T-helper 17 cell (primary cell): ENCODE measurements at regions not wholly inside any gene's neighbourhood (a gene's known extent, or its start where the extent isn't known, plus 50 kb on each side); places are given as distances from the start of the nearest gene placed in this dataset.
A peak's percentile ranks its signal among the peaks of the same experiment; 100 is the strongest.
"Not testable (repeated sequence)": the region's sequence is repeated elsewhere in the genome, so short reads cannot be mapped to it uniquely, and the experiment has no call there.

Source experiments
- ATAC-seq: fragments of 150-1000 bp; cut with Tn5 transposase; 2 replicates; pipeline ENCODE4 v1.10.0; 2021; ENCODE audit warnings: mild to moderate bottlenecking, moderate library complexity
- DNase-seq, 3 donors: peaks; one replicate each; pipeline versions ENCODE4 v3.0.0 to v3.0.0-alpha.2; 2020 to 2021
- H3K9me3 ChIP-seq: one replicate; pipeline ENCODE4 v1.7.0; 2013; ENCODE audit warnings: low read length, mild to moderate bottlenecking; ENCODE audit not compliant: control insufficient read depth, poor library complexity, severe bottlenecking
- H3K27ac Mint-ChIP-seq: one replicate; pipeline ENCODE4 v1.8.0; 2022; ENCODE audit warnings: mild to moderate bottlenecking, moderate library complexity, mixed read lengths
- H3K27me3 Mint-ChIP-seq: one replicate; pipeline ENCODE4 v1.8.0; 2022; ENCODE audit warnings: mixed read lengths
- H3K36me3 Mint-ChIP-seq: one replicate; pipeline ENCODE4 v1.8.0; 2022; ENCODE audit warnings: low read depth, mixed read lengths
- H3K4me1 Mint-ChIP-seq: one replicate; pipeline ENCODE4 v1.8.0; 2022; ENCODE audit warnings: mild to moderate bottlenecking, mixed read lengths
- H3K4me3 Mint-ChIP-seq: one replicate; pipeline ENCODE4 v1.8.0; 2022; ENCODE audit warnings: mild to moderate bottlenecking, moderate library complexity, mixed read lengths

GRCh38 chr5:99019812-99020697 lies 91.2 kb upstream of the CHD1 start:
- Mint-ChIP-seq H3K4me1 (peaks cover 4% of the 10 kb centered on the region), H3K27ac (no peak overlapping the region), H3K36me3 (peaks cover 2% of the 10 kb centered on the region), H3K27me3 (no peaks in the 10 kb centered on the region), H3K4me3 (no peak overlapping the region)
- no peaks in the 10 kb centered on the region for H3K9me3 ChIP-seq
- ATAC-seq (no peak), DNase-seq (no peak)

- H3K27me3 Mint-ChIP-seq: no peaks in the 10 kb centered on the region
- peaks cover 4% of the 10 kb centered on the region for H3K4me1 Mint-ChIP-seq
- peaks cover 2% of the 10 kb centered on the region for H3K36me3 Mint-ChIP-seq
- no peak for ATAC-seq
- no peak overlapping the region for H3K4me3 Mint-ChIP-seq
- no peak for DNase-seq
- H3K27ac Mint-ChIP-seq: no peak overlapping the region
- H3K9me3 ChIP-seq: no peaks in the 10 kb centered on the region
Observed at GRCh38 chr5:99019254-99019653, 90.4 kb upstream of the CHD1 start.

DNA sequence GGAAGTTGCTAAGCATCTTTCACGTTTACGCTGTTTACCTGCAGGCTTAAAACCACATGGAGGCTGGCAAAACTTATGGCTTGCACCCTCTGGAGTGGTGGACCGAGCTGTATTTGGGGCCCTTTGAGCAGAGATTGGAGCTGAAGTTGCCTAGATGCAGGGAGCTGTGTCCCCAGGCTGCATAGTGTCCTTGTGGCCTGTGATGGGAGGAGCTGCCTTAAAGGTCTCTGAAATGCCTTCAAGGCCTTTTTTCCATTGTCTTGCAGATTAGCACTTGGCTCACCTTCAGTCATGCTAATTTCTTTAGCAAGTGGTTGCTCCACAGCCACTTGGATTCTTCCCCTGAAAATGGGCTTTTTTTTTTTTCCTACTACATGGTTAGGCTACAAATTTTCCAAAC lies 81.5 kb upstream of the CHD1 start:
- ATAC-seq (no peak), DNase-seq (no peak)
- Mint-ChIP-seq H3K36me3 (peaks cover 2% of the 10 kb centered on the region), H3K4me3 (no peak overlapping the region), H3K4me1 (no peaks in the 10 kb centered on the region), H3K27ac (no peak overlapping the region), H3K27me3 (no peaks in the 10 kb centered on the region)
- no peaks in the 10 kb centered on the region for H3K9me3 ChIP-seq

GRCh38 chr5:99008009-99008408 lies 79.2 kb upstream of the CHD1 start:
- not testable (repeated sequence) for H3K9me3 ChIP-seq, H3K27ac Mint-ChIP-seq, H3K4me1 Mint-ChIP-seq, DNase-seq, H3K36me3 Mint-ChIP-seq, H3K27me3 Mint-ChIP-seq, ATAC-seq, H3K4me3 Mint-ChIP-seq

GRCh38 chr5:99005506-99005905 lies 76.7 kb upstream of the CHD1 start:
- DNase-seq: no peak
- H3K4me3 Mint-ChIP-seq: no peak overlapping the region
- no peaks in the 10 kb centered on the region for H3K36me3 Mint-ChIP-seq
- peak overlapping the region; percentile 41 for H3K27ac Mint-ChIP-seq
- ATAC-seq: no peak
- H3K4me1 Mint-ChIP-seq: peaks cover 7% of the 10 kb centered on the region
- no peaks in the 10 kb centered on the region for H3K27me3 Mint-ChIP-seq
- no peaks in the 10 kb centered on the region for H3K9me3 ChIP-seq

DNA sequence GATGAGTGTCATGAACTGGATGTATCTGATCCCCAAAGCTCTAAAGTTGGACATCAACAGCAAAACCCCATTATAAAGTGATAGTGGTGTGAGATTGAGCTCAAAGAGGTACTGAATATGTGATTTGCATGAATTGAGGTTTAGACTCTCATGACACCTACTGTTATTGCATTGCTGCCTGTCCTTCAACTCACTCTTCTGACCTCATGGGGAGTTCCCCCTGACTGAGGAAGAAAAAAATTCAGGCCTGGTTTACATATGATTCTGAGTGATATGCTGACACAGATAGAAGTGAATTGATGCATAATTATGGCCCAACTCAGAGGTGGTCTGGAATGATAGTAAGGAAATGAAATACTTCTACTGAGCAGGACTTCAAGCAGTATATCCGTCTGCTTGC lies 76.2 kb upstream of the CHD1 start:
- H3K27me3 Mint-ChIP-seq: no peaks in the 10 kb centered on the region
- DNase-seq: no peak
- H3K4me1 Mint-ChIP-seq: peaks cover 7% of the 10 kb centered on the region
- H3K36me3 Mint-ChIP-seq: no peaks in the 10 kb centered on the region
- no peaks in the 10 kb centered on the region for H3K9me3 ChIP-seq
- H3K27ac Mint-ChIP-seq: peak overlapping the region; percentile 41
- peak; percentile 99 for ATAC-seq
- no peak overlapping the region for H3K4me3 Mint-ChIP-seq

- H3K4me3 Mint-ChIP-seq: no peak overlapping the region
- no peak for DNase-seq
- no peaks in the 10 kb centered on the region for H3K27me3 Mint-ChIP-seq
- H3K27ac Mint-ChIP-seq: no peak overlapping the region
- peaks cover 8% of the 10 kb centered on the region for H3K4me1 Mint-ChIP-seq
- H3K9me3 ChIP-seq: no peaks in the 10 kb centered on the region
- no peaks in the 10 kb centered on the region for H3K36me3 Mint-ChIP-seq
- ATAC-seq: no peak
Observed at GRCh38 chr5:99000876-99001275, 72.1 kb upstream of the CHD1 start.

GRCh38 chr5:99000221-99000620 lies 71.4 kb upstream of the CHD1 start:
- H3K9me3 ChIP-seq: no peaks in the 10 kb centered on the region
- H3K4me3 Mint-ChIP-seq: no peak overlapping the region
- H3K36me3 Mint-ChIP-seq: no peaks in the 10 kb centered on the region
- H3K4me1 Mint-ChIP-seq: peaks cover 8% of the 10 kb centered on the region
- DNase-seq (no peak), ATAC-seq (no peak)
- H3K27me3 Mint-ChIP-seq: no peaks in the 10 kb centered on the region
- no peak overlapping the region for H3K27ac Mint-ChIP-seq

GRCh38 chr5:98999631-99000030 lies 70.8 kb upstream of the CHD1 start:
- H3K4me1 Mint-ChIP-seq: peaks cover 2% of the 10 kb centered on the region
- no peak overlapping the region for H3K27ac Mint-ChIP-seq
- ATAC-seq: no peak
- H3K27me3 Mint-ChIP-seq: no peaks in the 10 kb centered on the region
- H3K9me3 ChIP-seq: no peaks in the 10 kb centered on the region
- H3K4me3 Mint-ChIP-seq: no peak overlapping the region
- DNase-seq: no peak
- H3K36me3 Mint-ChIP-seq: no peaks in the 10 kb centered on the region

DNA sequence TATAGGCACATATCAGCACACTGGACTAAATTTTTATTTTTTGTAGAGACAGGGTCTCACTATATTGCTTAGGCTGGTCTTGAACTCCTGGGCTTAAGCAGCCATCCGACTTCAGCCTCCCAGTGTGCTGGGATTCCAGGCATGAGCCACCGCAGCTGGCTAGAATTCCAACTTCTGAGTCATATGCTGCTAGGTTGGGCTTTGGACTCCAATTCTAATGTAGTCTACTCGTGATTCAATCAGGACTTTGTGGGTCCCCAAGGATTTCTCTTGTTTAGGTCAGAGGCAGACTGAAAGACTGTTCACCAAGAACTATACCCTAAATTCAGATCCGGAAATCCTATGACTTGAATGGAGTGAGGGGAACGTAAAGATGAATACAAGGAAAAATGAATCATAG lies 68.2 kb upstream of the CHD1 start:
- no peaks in the 10 kb centered on the region for H3K9me3 ChIP-seq
- Mint-ChIP-seq H3K27me3 (no peaks in the 10 kb centered on the region), H3K4me3 (no peak overlapping the region), H3K4me1 (peaks cover 2% of the 10 kb centered on the region), H3K36me3 (no peaks in the 10 kb centered on the region), H3K27ac (no peak overlapping the region)
- ATAC-seq (no peak), DNase-seq (no peak)

DNA sequence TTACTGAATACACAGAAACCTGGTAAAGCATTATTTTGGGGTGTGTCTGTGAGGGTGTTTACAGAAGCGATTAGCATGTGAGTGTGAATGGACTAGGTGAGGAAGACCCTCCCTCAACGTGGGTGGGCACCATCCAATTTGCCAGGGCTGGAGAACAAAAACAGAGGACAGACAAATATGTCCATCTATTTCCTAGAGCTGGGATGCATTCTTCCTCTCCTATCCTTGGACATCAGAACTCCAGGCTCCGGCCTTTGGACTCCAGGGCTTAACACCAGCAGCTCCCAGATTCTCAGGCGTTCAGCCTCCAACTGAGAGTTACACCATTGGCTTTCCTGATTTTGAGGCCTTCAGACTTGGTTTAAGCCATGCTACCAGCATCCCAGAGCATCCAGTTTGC lies 65.8 kb upstream of the CHD1 start:
- H3K36me3 Mint-ChIP-seq: no peaks in the 10 kb centered on the region
- no peak overlapping the region for H3K4me3 Mint-ChIP-seq
- no peak for DNase-seq
- no peaks in the 10 kb centered on the region for H3K9me3 ChIP-seq
- no peak for ATAC-seq
- H3K27ac Mint-ChIP-seq: no peak overlapping the region
- H3K4me1 Mint-ChIP-seq: peaks cover 2% of the 10 kb centered on the region
- no peaks in the 10 kb centered on the region for H3K27me3 Mint-ChIP-seq

- Mint-ChIP-seq H3K4me1 (peaks cover 2% of the 10 kb centered on the region), H3K27ac (peak overlapping the region; percentile 19)
Observed at GRCh38 chr5:98993512-98993911, 64.7 kb upstream of the CHD1 start.

GRCh38 chr5:98992552-98992951 lies 63.7 kb upstream of the CHD1 start:
- no peak overlapping the region for H3K4me3 Mint-ChIP-seq
- H3K27ac Mint-ChIP-seq: no peak overlapping the region
- no peak for DNase-seq
- no peak for ATAC-seq
- no peaks in the 10 kb centered on the region for H3K4me1 Mint-ChIP-seq
- H3K36me3 Mint-ChIP-seq: no peaks in the 10 kb centered on the region
- H3K27me3 Mint-ChIP-seq: no peaks in the 10 kb centered on the region
- H3K9me3 ChIP-seq: no peaks in the 10 kb centered on the region

More at GRCh38 chr5:98993512-98993911, 64.7 kb upstream of the CHD1 start:
- ATAC-seq: no peak
- H3K9me3 ChIP-seq: no peaks in the 10 kb centered on the region
- DNase-seq: no peak
- Mint-ChIP-seq H3K27me3 (no peaks in the 10 kb centered on the region), H3K4me3 (no peak overlapping the region), H3K36me3 (no peaks in the 10 kb centered on the region)

DNA sequence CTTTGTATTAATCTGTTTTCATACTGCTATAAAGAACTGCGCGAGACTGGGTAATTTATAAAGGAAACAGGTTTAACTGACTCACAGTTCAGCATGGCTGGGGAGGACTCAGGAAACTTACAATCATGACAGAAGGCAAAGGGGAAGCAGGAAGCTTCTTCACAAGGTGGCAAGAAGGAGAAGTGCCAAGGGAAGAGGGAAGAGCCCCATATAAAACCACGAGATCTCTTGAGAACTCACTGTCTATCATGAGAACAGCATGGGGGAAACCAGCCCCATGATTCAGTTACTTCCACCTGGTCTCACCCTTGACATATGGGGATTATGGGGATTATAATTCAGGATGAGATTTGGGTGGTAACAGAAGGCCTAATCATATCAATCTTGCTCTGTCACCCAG lies 60.9 kb upstream of the CHD1 start:
- Mint-ChIP-seq H3K4me3 (no peak overlapping the region), H3K27me3 (no peaks in the 10 kb centered on the region), H3K36me3 (no peaks in the 10 kb centered on the region), H3K27ac (no peak overlapping the region), H3K4me1 (peaks cover 5% of the 10 kb centered on the region)
- H3K9me3 ChIP-seq: no peaks in the 10 kb centered on the region
- DNase-seq: no peak
- no peak for ATAC-seq
